ENCODE measurements at regions not wholly inside any gene's neighbourhood (a gene's known extent, or its start where the extent isn't known, plus 50 kb on each side); places are given as distances from the start of the nearest gene placed in this dataset.
"Not testable (repeated sequence)": the region's sequence is repeated elsewhere in the genome, so short reads cannot be mapped to it uniquely, and the experiment has no call there.

- Histone ChIP-seq H3K4me1 (ENCODE audit: low read depth) (peaks cover 6% of the 10 kb centered on the region), H3K9me3 (no peaks in the 10 kb centered on the region), H3K4me3 (no peak overlapping the region), H3K36me3 (ENCODE audit: low read depth) (no peaks in the 10 kb centered on the region)
- DNase-seq, result peak in 2 of 3 donors; percentile 45 to 53
- intact Hi-C loops (cut with DNase I, micrococcal nuclease), result no loop called here
- no peak for TF ChIP-seq CTCF (IDR thresholded peaks at IDR 0.05)
- peak; percentile 63 for ATAC-seq
Measured at GRCh38 chr2:7094231-7094741, 177.1 kb downstream of the RNF144A start.

- DNase-seq (no peak), ATAC-seq (no peak)
- no peaks in the 10 kb centered on the region for H3K9me3 ChIP-seq
- H3K4me1 ChIP-seq (ENCODE audit: low read depth), result peaks cover 6% of the 10 kb centered on the region
- no peak overlapping the region for H3K4me3 ChIP-seq
- intact Hi-C loops (cut with DNase I, micrococcal nuclease), result no loop called here
- no peaks in the 10 kb centered on the region for H3K36me3 ChIP-seq (ENCODE audit: low read depth)
- no peak for TF ChIP-seq CTCF (IDR thresholded peaks at IDR 0.05)
Measured at GRCh38 chr2:7096726-7097352, 179.6 kb downstream of the RNF144A start.

GRCh38 chr2:7097353-7097895, 180.2 kb downstream of the RNF144A start:
- Histone ChIP-seq H3K4me1 (ENCODE audit: low read depth) (peaks cover 6% of the 10 kb centered on the region), H3K36me3 (ENCODE audit: low read depth) (no peaks in the 10 kb centered on the region), H3K9me3 (no peaks in the 10 kb centered on the region), H3K4me3 (no peak overlapping the region)
- TF ChIP-seq CTCF (IDR thresholded peaks at IDR 0.05), result peak; percentile 96
- DNase-seq, result peak; percentile 71 to 84 (median 77)
- ATAC-seq, result peak; percentile 91
- intact Hi-C loops (cut with DNase I, micrococcal nuclease), result no loop called here

GRCh38 chr2:7098816-7099215, 181.6 kb downstream of the RNF144A start:
- DNase-seq, result no peak
- Histone ChIP-seq H3K4me3 (no peak overlapping the region), H3K9me3 (no peaks in the 10 kb centered on the region), H3K4me1 (ENCODE audit: low read depth) (peaks cover 6% of the 10 kb centered on the region), H3K36me3 (ENCODE audit: low read depth) (no peaks in the 10 kb centered on the region)
- TF ChIP-seq CTCF (IDR thresholded peaks at IDR 0.05), result no peak
- intact Hi-C loops (cut with DNase I, micrococcal nuclease), result no loop called here
- no peak for ATAC-seq

GRCh38 chr2:7099687-7100086, 182.5 kb downstream of the RNF144A start:
- intact Hi-C loops (cut with DNase I, micrococcal nuclease); H3K36me3 ChIP-seq (ENCODE audit: low read depth); DNase-seq; H3K4me3 ChIP-seq; H3K4me1 ChIP-seq (ENCODE audit: low read depth); ATAC-seq; H3K9me3 ChIP-seq: not testable (repeated sequence)

GRCh38 chr2:7102826-7103225, 185.6 kb downstream of the RNF144A start:
- Histone ChIP-seq H3K36me3 (ENCODE audit: low read depth) (no peaks in the 10 kb centered on the region), H3K9me3 (no peaks in the 10 kb centered on the region), H3K4me1 (ENCODE audit: low read depth) (no peaks in the 10 kb centered on the region), H3K4me3 (no peak overlapping the region)
- intact Hi-C loops (cut with DNase I, micrococcal nuclease), result no loop called here
- TF ChIP-seq CTCF (IDR thresholded peaks at IDR 0.05), result no peak
- DNase-seq, result no peak
- ATAC-seq, result no peak

Measured in mucosa of descending colon (tissue), 3 donors.